Esophagus muscularis mucosa (tissue), 4 donors: ENCODE measurements at regions not wholly inside any gene's neighbourhood (a gene's known extent, or its start where the extent isn't known, plus 50 kb on each side); places are given as distances from the start of the nearest gene placed in this dataset.

Experiments used
- CTCF ChIP-seq, 3 experiments: fragments of 200-600 bp in 2 of 3; fragments of 450-650 bp in 1 of 3; sonication (generic) in 2 of 3; IDR thresholded peaks; one replicate each; pipeline ENCODE4 v1.5.1; 2017 to 2019; ENCODE audit warnings: antibody characterized with exemption in 3 of 3, mild to moderate bottlenecking in 2 of 3, moderate library complexity in 1 of 3
- EP300 ChIP-seq: sonication (generic); formaldehyde crosslinking; IDR thresholded peaks from one replicate; pipeline ENCODE4 v1.6.1; 2017; ENCODE audit warnings: antibody characterized with exemption
- POLR2AphosphoS5 ChIP-seq, 2 donors: sonication (generic); formaldehyde crosslinking; IDR thresholded peaks; one replicate each; pipeline ENCODE4 v1.6.1; 2017; ENCODE audit warnings: antibody characterized with exemption in 2 of 2

GRCh38 chrX:20693078-20693477 is 426.4 kb upstream of the RPS6KA3 start:
- no peak for TF ChIP-seq CTCF (IDR thresholded peaks at IDR 0.05)
- no peak for TF ChIP-seq POLR2AphosphoS5 (IDR thresholded peaks at IDR 0.05)
- TF ChIP-seq EP300, result no peak
